DOHH2 (cell line): ENCODE measurements at regions not wholly inside any gene's neighbourhood (a gene's known extent, or its start where the extent isn't known, plus 50 kb on each side); places are given as distances from the start of the nearest gene placed in this dataset.

ENCODE experiments used
- EZH2phosphoT487 ChIP-seq: fragments of 200-600 bp; sonication (generic); IDR thresholded peaks from 2 replicates; pipeline ENCODE4 v1.6.1; 2017; ENCODE audit warnings: borderline replicate concordance, mild to moderate bottlenecking, antibody characterized with exemption, low read length, moderate library complexity, mixed read lengths
- TF ChIP-seq, protein P1 (sequence below): fragments of 200-600 bp; sonication (generic); IDR thresholded peaks from one replicate; pipeline ENCODE4 v1.5.1; 2014; ENCODE audit warnings: antibody characterized with exemption, mild to moderate bottlenecking, low read depth, low read length; ENCODE audit not compliant: poor library complexity, severe bottlenecking

DNA sequence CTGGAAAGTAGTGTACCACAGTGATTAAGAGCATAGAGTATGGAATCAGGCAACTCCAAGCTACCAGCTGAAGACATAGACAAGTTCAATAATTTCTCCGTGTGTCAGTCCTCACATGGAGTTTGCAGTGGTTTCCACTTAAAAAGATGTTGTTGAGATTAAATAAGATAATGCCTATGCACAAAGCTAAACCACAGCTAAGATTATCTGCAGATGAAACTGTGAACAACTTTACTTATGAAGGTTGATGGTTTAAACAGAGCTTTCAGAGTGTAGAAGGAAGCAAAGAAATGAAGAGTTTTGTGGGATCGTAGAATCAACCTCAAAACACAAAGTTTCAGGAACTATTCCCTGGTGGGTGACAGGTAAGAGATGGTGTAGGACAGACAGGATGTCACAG lies 223.5 kb upstream of the IL12B start:
- TF ChIP-seq, protein P1, sequence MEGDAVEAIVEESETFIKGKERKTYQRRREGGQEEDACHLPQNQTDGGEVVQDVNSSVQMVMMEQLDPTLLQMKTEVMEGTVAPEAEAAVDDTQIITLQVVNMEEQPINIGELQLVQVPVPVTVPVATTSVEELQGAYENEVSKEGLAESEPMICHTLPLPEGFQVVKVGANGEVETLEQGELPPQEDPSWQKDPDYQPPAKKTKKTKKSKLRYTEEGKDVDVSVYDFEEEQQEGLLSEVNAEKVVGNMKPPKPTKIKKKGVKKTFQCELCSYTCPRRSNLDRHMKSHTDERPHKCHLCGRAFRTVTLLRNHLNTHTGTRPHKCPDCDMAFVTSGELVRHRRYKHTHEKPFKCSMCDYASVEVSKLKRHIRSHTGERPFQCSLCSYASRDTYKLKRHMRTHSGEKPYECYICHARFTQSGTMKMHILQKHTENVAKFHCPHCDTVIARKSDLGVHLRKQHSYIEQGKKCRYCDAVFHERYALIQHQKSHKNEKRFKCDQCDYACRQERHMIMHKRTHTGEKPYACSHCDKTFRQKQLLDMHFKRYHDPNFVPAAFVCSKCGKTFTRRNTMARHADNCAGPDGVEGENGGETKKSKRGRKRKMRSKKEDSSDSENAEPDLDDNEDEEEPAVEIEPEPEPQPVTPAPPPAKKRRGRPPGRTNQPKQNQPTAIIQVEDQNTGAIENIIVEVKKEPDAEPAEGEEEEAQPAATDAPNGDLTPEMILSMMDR = no peak
- no peak for TF ChIP-seq EZH2phosphoT487
